Endothelial cell of umbilical vein (primary cell): ENCODE measurements at regions not wholly inside any gene's neighbourhood (a gene's known extent, or its start where the extent isn't known, plus 50 kb on each side); places are given as distances from the start of the nearest gene placed in this dataset.

Experiments
- BruUV-seq: library from RNA; stranded (reverse); fragments of 400-500 nt; replicated peaks from 2 replicates; lab custom pipeline; 2021; lab: Mats Ljungman, UMichigan
- CTCF ChIA-PET: fragments of 300-600, 350-600 bp; sonication (Branson Sonifier 250); formaldehyde crosslinking; loops from one replicate; lab custom pipeline; 2021; ENCODE audit warnings: antibody characterized with exemption, inconsistent platforms; lab: Charles Lee
- POLR2A ChIA-PET: fragments of 300-600, 350-600 bp; sonication (Branson Sonifier 250); formaldehyde crosslinking; loops from one replicate; lab custom pipeline; 2021; ENCODE audit warnings: antibody characterized with exemption, inconsistent platforms; lab: Charles Lee
- DNase-seq: peaks from one replicate; pipeline ENCODE4 v3.0.0-alpha.2; 2011; ENCODE audit warnings: low read depth, low spot score
- FAIRE-seq: peaks from 2 replicates; lab custom pipeline; 2011; peaks lifted over from hg19 to GRCh38; lab: Jason Lieb, UNC
- H2AFZ ChIP-seq: 2 replicates; pipeline ENCODE4 v1.6.0; 2012; ENCODE audit warnings: low read depth, low read length, control low read depth, inconsistent platforms
- H3K27ac ChIP-seq: 2 replicates; pipeline ENCODE4 v1.5.1; 2011; ENCODE audit warnings: low read depth, mild to moderate bottlenecking, control low read depth, low read length, moderate library complexity; ENCODE audit not compliant: insufficient read depth
- H3K27me3 ChIP-seq, 2 experiments: 2 replicates each; pipeline versions ENCODE4 v1.6.0 to v1.6.1; 2011; ENCODE audit warnings: low read length in 2 of 2, mixed read lengths in 1 of 2; ENCODE audit not compliant: control insufficient read depth in 2 of 2, insufficient read depth in 2 of 2
- H3K36me3 ChIP-seq, 2 experiments: 2 replicates in 1 of 2; 3 replicates in 1 of 2; pipeline ENCODE4 v1.5.1; 2011; ENCODE audit warnings: low read length in 2 of 2, mild to moderate bottlenecking in 1 of 2, moderate library complexity in 1 of 2; ENCODE audit not compliant: control insufficient read depth in 2 of 2, insufficient read depth in 2 of 2; ENCODE audit errors: extremely low read depth in 1 of 2
- H3K4me1 ChIP-seq: 3 replicates; pipeline ENCODE4 v1.5.1; 2011; ENCODE audit warnings: mild to moderate bottlenecking, low read length; ENCODE audit not compliant: control insufficient read depth, insufficient read depth; ENCODE audit errors: extremely low read depth
- H3K4me2 ChIP-seq: 2 replicates; pipeline ENCODE4 v1.6.1; 2011; ENCODE audit warnings: low read length, control low read depth, mixed read lengths; ENCODE audit not compliant: insufficient read depth
- H3K4me3 ChIP-seq, 3 experiments: fragments of 200-600 bp in 1 of 3; sonication (generic), shearing (Covaris generic) in 1 of 3; replicated peaks in 1 of 3; 2 replicates each; pipeline ENCODE4 v1.5.1; 2011 to 2016; ENCODE audit warnings: control low read depth in 3 of 3, low read length in 3 of 3, mild to moderate bottlenecking in 2 of 3, inconsistent platforms in 1 of 3, low read depth in 1 of 3, moderate library complexity in 1 of 3; ENCODE audit not compliant: insufficient read depth in 1 of 3
- H3K79me2 ChIP-seq: 2 replicates; pipeline ENCODE4 v1.6.0; 2012; ENCODE audit warnings: low read length, inconsistent platforms; ENCODE audit not compliant: control insufficient read depth, insufficient read depth
- H3K9ac ChIP-seq: replicated peaks from 2 replicates; pipeline ENCODE3; 2011; ENCODE audit warnings: low read length, control low read depth; ENCODE audit not compliant: insufficient read depth; ENCODE audit errors: extremely low read depth
- H3K9me1 ChIP-seq: replicated peaks from 3 replicates; pipeline ENCODE4 v1.6.0; 2011; ENCODE audit warnings: mild to moderate bottlenecking, low read length; ENCODE audit not compliant: control insufficient read depth, insufficient read depth; ENCODE audit errors: extremely low read depth
- H3K9me3 ChIP-seq: replicated peaks from 2 replicates; pipeline ENCODE4 v1.5.1; 2012; ENCODE audit warnings: low read length, inconsistent platforms; ENCODE audit not compliant: control insufficient read depth, insufficient read depth
- H4K20me1 ChIP-seq: replicated peaks from 2 replicates; pipeline ENCODE3; 2011; ENCODE audit warnings: mild to moderate bottlenecking, low read length; ENCODE audit not compliant: control insufficient read depth, insufficient read depth; ENCODE audit errors: extremely low read depth
- CTCF ChIP-seq, 2 donors: IDR thresholded peaks; 1 replicate in 1 of 2; 2 replicates in 1 of 2; pipeline ENCODE4 v1.5.1; 2011; ENCODE audit warnings: low read length in 2 of 2, mild to moderate bottlenecking in 2 of 2, moderate library complexity in 2 of 2, control low read depth in 1 of 2, inconsistent platforms in 1 of 2, low read depth in 1 of 2; ENCODE audit not compliant: insufficient read depth in 1 of 2; ENCODE audit errors: extremely low read depth in 1 of 2
- EZH2 ChIP-seq: IDR thresholded peaks from 2 replicates; pipeline ENCODE4 v1.6.1; 2012; ENCODE audit warnings: borderline replicate concordance, low read depth, mild to moderate bottlenecking, moderate library complexity, low read length, inconsistent platforms; ENCODE audit not compliant: severe bottlenecking
- GATA2 ChIP-seq: IDR thresholded peaks from 2 replicates; pipeline ENCODE4 v1.7.0; 2011; ENCODE audit warnings: low read depth, mild to moderate bottlenecking, moderate library complexity, mixed read lengths, low read length; ENCODE audit not compliant: insufficient read length, insufficient read depth
- JUN ChIP-seq: IDR thresholded peaks from 2 replicates; pipeline ENCODE4 v1.6.1; 2011; ENCODE audit warnings: borderline replicate concordance, low read depth; ENCODE audit not compliant: insufficient read length, insufficient read depth
- MAX ChIP-seq: IDR thresholded peaks from 2 replicates; pipeline ENCODE4 v1.6.1; 2011; ENCODE audit not compliant: insufficient read depth, insufficient read length
- MYC ChIP-seq: IDR thresholded peaks from one replicate; pipeline ENCODE4 v1.6.1; 2011; ENCODE audit warnings: mild to moderate bottlenecking, low read depth, low read length
- POLR2A ChIP-seq: IDR thresholded peaks from 2 replicates; pipeline ENCODE4 v1.6.1; 2012; ENCODE audit warnings: low read depth, mild to moderate bottlenecking, control low read depth, low read length
- dilution Hi-C: fragments of 300-500 bp; cut with MboI; formaldehyde crosslinking; loops from one replicate; pipeline ENCODE4 v1.15.0; 2019; ENCODE audit warnings: low sequenced_read_pairs; ENCODE audit not compliant: extremely low pct_ligation_motif_present
- intact Hi-C: fragments of 100-400 bp; cut with micrococcal nuclease; formaldehyde crosslinking; loops from one replicate; pipeline ENCODE4 v1.10.0; 2022

GRCh38 chr22:27656970-27657369 lies 144.6 kb downstream of the MN1 start:
- Histone ChIP-seq H4K20me1 (no peaks in the 10 kb centered on the region), H3K4me3 (no peak overlapping the region), H3K9me1 (no peaks in the 10 kb centered on the region), H3K9me3 (no peaks in the 10 kb centered on the region), H3K36me3 (no peaks in the 10 kb centered on the region), H3K79me2 (no peaks in the 10 kb centered on the region), H3K27me3 (peaks cover 5 to 7% of the 10 kb centered on the region in 2 experiments), H3K27ac (no peak overlapping the region), H3K4me2 (no peak overlapping the region), H2AFZ (no peak overlapping the region), H3K4me1 (no peaks in the 10 kb centered on the region), H3K9ac (no peak overlapping the region)
- no peak for FAIRE-seq
- CTCF ChIA-PET: no interaction called here
- no TSS peak for BruUV-seq
- no peak for TF ChIP-seq MAX
- TF ChIP-seq JUN: no peak
- no peak for TF ChIP-seq MYC
- TF ChIP-seq EZH2: no peak
- POLR2A ChIA-PET: no interaction called here
- intact Hi-C loops (no loop called here), dilution Hi-C loops (no loop called here)
- no peak for DNase-seq

GRCh38 chr22:27660306-27660705 lies 141.2 kb downstream of the MN1 start:
- no peaks in the 10 kb centered on the region for H3K9me1 ChIP-seq
- BruUV-seq: no TSS peak

More at GRCh38 chr22:27660306-27660705, 141.2 kb downstream of the MN1 start:
- dilution Hi-C loops: no loop called here
- no peaks in the 10 kb centered on the region for H3K36me3 ChIP-seq
- no peak overlapping the region for H3K9ac ChIP-seq
- H2AFZ ChIP-seq: no peak overlapping the region
- ChIA-PET POLR2A (no interaction called here), CTCF (interaction anchor here (1.1 kb wide), 1 partner anchor 11 kb away, joined by 3 read pairs; no protein-coding TSS in a partner anchor)
- no peak overlapping the region for H3K27ac ChIP-seq
- no peak for FAIRE-seq
- H3K27me3 ChIP-seq: peaks cover 4 to 5% of the 10 kb centered on the region in 2 experiments
- TF ChIP-seq CTCF (IDR thresholded peaks at IDR 0.05; ENCODE audit: extremely low read depth in 1 of 2, insufficient read depth in 1 of 2, low read depth in 1 of 2, low read length in 2 of 2): no peak
- TF ChIP-seq MAX: no peak
- no peak for TF ChIP-seq JUN
- TF ChIP-seq POLR2A: no peak
- no peak for TF ChIP-seq EZH2
- TF ChIP-seq GATA2: no peak
- no peaks in the 10 kb centered on the region for H4K20me1 ChIP-seq
- H3K4me3 ChIP-seq: no peak overlapping the region
- H3K4me1 ChIP-seq: peaks cover 13% of the 10 kb centered on the region
- no peaks in the 10 kb centered on the region for H3K9me3 ChIP-seq
- no peak overlapping the region for H3K4me2 ChIP-seq
- H3K79me2 ChIP-seq: no peaks in the 10 kb centered on the region
- intact Hi-C loops: loop anchor here (5.0 kb wide), 1 partner anchor 142 kb away; the partner anchor contains the start of gene MN1
- no peak for DNase-seq
